GM12875 (cell line): ENCODE measurements at regions not wholly inside any gene's neighbourhood (a gene's known extent, or its start where the extent isn't known, plus 50 kb on each side); places are given as distances from the start of the nearest gene placed in this dataset.

Experiments used
- H3K4me3 ChIP-seq: one replicate; pipeline ENCODE4 v1.5.1; 2011; ENCODE audit warnings: low read depth, low read length, control low read depth
- TF ChIP-seq, protein P1 (sequence below): IDR thresholded peaks from 2 replicates; pipeline ENCODE4 v1.5.1; 2011; ENCODE audit warnings: low read depth, mild to moderate bottlenecking, control low read depth, inconsistent platforms, low read length, moderate library complexity, borderline replicate concordance; ENCODE audit not compliant: insufficient read depth

GRCh38 chr12:58629376-58629775, 290.9 kb downstream of the LRIG3 start:
- TF ChIP-seq, protein P1, sequence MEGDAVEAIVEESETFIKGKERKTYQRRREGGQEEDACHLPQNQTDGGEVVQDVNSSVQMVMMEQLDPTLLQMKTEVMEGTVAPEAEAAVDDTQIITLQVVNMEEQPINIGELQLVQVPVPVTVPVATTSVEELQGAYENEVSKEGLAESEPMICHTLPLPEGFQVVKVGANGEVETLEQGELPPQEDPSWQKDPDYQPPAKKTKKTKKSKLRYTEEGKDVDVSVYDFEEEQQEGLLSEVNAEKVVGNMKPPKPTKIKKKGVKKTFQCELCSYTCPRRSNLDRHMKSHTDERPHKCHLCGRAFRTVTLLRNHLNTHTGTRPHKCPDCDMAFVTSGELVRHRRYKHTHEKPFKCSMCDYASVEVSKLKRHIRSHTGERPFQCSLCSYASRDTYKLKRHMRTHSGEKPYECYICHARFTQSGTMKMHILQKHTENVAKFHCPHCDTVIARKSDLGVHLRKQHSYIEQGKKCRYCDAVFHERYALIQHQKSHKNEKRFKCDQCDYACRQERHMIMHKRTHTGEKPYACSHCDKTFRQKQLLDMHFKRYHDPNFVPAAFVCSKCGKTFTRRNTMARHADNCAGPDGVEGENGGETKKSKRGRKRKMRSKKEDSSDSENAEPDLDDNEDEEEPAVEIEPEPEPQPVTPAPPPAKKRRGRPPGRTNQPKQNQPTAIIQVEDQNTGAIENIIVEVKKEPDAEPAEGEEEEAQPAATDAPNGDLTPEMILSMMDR = no peak
- H3K4me3 ChIP-seq = no peak overlapping the region

GRCh38 chr12:58633479-58633878, 286.8 kb downstream of the LRIG3 start:
- TF ChIP-seq, protein P1 = no peak
- no peak overlapping the region for H3K4me3 ChIP-seq

- TF ChIP-seq, protein P1 = no peak
- H3K4me3 ChIP-seq = no peak overlapping the region
Measured at GRCh38 chr12:58639318-58639934, 280.9 kb downstream of the LRIG3 start.

DNA sequence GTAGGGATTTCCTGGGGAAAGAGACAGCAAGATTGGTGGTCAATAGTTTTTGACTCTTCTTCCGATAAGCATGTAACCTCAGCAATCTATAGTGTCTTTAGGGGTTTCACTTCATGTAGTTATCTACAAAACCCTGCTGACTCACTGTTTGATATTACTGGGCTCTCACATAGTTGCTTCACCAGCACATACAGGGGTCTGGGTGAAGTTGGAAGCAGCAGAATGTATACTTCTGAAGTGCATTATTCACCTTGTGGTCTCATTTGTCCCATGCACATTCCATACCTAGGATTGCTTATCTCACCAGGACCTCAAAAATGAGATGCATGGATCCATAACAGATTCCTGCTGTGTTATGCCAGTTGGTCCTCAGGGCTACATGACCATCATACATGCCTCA, 280.0 kb downstream of the LRIG3 start:
- no peak overlapping the region for H3K4me3 ChIP-seq
- TF ChIP-seq, protein P1 = no peak

GRCh38 chr12:58645946-58646345, 274.4 kb downstream of the LRIG3 start:
- TF ChIP-seq, protein P1 = no peak
- H3K4me3 ChIP-seq = no peak overlapping the region

GRCh38 chr12:58647495-58647894, 272.8 kb downstream of the LRIG3 start:
- H3K4me3 ChIP-seq = no peak overlapping the region
- TF ChIP-seq, protein P1 = no peak

- no peak overlapping the region for H3K4me3 ChIP-seq
- TF ChIP-seq, protein P1 = no peak
Measured at GRCh38 chr12:58648176-58648575, 272.1 kb downstream of the LRIG3 start.
